Posterior vena cava (tissue), 2 donors: ENCODE measurements at regions not wholly inside any gene's neighbourhood (a gene's known extent, or its start where the extent isn't known, plus 50 kb on each side); places are given as distances from the start of the nearest gene placed in this dataset.

Experiments used
- DNase-seq: peaks from one replicate; pipeline ENCODE4 v3.0.0-alpha.2; 2020; ENCODE audit warnings: low spot score
- intact Hi-C, 2 donors: fragments of 100-400 bp; cut with DNase I; formaldehyde crosslinking; loops; one replicate each; pipeline versions ENCODE4 v1.14.1 to v1.14.2; 2022 to 2023
- donor health status: DM: yes; HTN: yes; CAD: no.
- donor health status: DM: yes; HTN: yes; CAD: no.

DNA sequence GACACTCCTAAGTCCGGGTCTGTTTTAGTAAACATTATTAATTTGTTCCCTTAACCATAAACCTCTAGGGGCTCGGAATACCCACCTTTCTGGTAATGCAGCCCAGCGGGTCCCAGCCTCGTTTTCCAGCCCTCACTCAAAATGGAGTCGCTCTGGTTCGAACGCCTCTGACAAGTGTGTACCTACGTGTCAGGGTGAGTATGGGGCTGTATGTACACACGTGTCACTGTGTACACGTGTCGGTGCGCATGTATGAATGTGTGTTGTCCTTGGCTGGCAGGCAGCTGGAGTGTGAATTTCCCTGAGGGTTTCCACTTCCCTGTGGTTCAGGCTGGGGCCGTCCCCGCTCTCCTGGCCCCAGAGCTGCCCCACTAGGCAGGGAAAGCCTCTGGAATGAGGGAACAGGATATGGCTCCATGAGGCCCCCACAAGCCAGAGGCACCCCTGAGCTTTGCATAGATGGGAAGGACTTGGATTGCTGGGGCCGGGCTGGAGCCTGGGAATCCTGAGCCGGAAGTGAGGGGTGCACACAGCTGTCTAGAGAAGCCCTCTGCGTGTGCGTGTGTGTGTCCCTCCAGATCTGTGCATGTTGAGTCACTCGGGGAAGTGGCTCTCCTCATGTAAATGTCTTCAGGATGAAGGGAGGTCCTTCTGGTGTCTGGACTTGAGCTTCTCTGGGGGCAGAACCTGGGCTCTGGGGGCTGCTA lies 160.8 kb upstream of the IER5L start:
- no peak for DNase-seq
- intact Hi-C loops = loop anchor here (5.0 to 10.0 kb wide), 4 partner anchors 153 to 276 kb away; partner anchors contain the start of gene IER5L (in 1 of the 2)

GRCh38 chr9:129337336-129338140 lies 159.5 kb upstream of the IER5L start:
- no peak for DNase-seq
- intact Hi-C loops = loop anchor here (5.0 to 10.0 kb wide), 4 partner anchors 155 to 277 kb away; partner anchors contain the start of gene IER5L (in 1 of the 2)

DNA sequence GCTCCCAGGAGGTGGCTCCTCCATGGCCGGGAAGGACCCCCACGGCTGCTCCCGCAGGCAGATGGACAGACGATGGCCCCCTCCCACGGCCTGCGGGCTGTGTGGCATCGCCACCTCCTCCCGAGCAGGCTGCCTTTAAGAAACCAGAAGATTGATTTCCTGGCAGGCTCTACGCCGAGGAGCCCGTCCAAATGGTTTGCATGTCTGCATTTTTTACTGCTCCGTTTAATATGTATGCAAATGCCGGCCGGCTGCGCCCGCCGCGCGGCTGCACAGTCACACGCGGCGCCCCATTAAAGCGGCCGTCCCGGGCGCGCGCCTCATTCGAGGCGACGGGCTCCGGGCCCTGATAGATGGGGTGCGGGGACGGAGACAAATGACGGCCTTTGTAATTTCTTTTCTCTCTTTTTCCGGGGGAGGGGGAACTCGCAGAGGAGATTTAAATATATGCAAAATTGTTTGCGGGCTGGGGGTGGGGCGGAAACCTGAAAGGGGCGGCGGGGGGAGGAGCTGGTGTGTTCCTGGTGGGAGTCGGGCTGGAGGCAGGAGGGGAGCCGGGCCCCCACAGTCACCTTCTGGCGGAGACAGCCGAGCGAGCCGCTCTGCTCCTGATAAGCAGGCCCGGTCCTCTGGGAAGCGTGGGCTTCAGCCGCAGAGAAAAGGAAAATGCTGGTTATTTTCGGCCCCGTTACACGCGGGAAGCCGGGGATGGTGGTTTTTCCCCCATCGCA lies 158.7 kb upstream of the IER5L start:
- intact Hi-C loops = loop anchor here (5.0 to 10.0 kb wide), 4 partner anchors 156 to 278 kb away; partner anchors contain the start of gene IER5L (in 1 of the 2)

GRCh38 chr9:129336130-129336528 lies 158.1 kb upstream of the IER5L start:
- intact Hi-C loops = loop anchor here (5.0 to 10.0 kb wide), 4 partner anchors 156 to 279 kb away; partner anchors contain the start of gene IER5L (in 1 of the 2)
- no peak for DNase-seq

More for the DNA sequence above, 158.7 kb upstream of the IER5L start:
- DNase-seq = peak; percentile 87

DNA sequence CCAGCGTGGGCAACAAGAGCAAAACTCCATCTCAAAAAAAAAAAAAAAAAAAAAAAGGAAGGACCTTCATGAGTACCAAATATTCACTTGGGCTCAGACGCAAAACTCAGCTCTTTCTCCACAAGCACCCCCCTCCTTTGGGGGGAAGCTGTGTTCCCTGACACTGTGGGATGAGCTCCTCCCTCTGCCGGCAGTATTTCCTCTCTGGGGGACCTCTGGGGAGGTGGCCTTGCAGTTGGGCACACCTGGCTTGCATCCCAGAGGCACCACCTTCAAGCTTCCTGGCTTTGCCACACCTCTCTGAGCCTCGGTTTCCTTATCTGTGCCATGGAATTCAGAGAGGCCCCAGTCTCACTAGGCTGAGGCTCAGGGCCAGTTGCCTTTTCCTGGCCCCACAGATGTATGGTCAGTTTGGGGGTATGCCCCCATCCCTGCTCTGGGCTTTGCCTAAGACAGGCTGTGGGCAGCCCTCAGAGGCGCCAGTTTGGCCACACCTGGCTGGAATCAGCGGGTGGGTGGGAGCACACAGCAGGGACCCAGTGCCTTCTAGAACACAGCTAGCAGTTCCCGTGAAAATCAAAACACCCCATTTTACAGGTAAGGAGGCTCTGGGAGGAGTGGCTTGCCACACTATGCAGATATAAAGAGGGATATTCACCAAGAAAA lies 157.5 kb upstream of the IER5L start:
- intact Hi-C loops = loop anchor here (5.0 to 10.0 kb wide), 4 partner anchors 157 to 279 kb away; partner anchors contain the start of gene IER5L (in 1 of the 2)
- DNase-seq = no peak

GRCh38 chr9:129334105-129334935 lies 156.3 kb upstream of the IER5L start:
- intact Hi-C loops = loop anchor here (10.0 kb wide), 2 partner anchors 270 to 280 kb away; no protein-coding TSS in a partner anchor
- DNase-seq = peak; percentile 98

DNA sequence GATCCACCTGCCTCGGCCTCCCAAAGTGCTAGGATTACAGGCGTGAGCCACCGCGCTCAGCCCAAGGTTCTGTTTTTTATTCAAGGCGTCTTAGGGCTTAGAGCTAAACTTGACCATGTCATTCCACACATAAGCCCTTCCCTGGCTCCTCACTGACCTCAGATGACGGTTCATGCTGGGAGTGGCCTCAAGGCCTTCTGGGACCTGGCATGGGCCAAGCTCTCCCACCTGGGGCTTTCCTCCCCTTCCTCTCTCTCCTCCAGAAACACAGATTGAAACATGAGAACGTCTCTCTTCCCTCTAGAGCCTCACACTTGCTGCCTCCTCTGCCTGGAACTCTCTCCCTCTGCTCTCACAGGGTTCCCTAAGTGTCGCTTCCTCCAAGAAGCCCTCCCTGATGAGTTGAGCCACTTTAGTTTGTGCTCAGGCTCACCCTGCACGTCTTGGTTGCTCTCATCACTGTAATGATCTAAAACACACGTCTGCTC lies 155.6 kb upstream of the IER5L start:
- intact Hi-C loops = loop anchor here (10.0 kb wide), 2 partner anchors 271 to 281 kb away; no protein-coding TSS in a partner anchor
- no peak for DNase-seq

GRCh38 chr9:129332581-129332980 lies 154.5 kb upstream of the IER5L start:
- intact Hi-C loops = loop anchor here (10.0 kb wide), 2 partner anchors 272 to 282 kb away; no protein-coding TSS in a partner anchor
- no peak for DNase-seq

DNA sequence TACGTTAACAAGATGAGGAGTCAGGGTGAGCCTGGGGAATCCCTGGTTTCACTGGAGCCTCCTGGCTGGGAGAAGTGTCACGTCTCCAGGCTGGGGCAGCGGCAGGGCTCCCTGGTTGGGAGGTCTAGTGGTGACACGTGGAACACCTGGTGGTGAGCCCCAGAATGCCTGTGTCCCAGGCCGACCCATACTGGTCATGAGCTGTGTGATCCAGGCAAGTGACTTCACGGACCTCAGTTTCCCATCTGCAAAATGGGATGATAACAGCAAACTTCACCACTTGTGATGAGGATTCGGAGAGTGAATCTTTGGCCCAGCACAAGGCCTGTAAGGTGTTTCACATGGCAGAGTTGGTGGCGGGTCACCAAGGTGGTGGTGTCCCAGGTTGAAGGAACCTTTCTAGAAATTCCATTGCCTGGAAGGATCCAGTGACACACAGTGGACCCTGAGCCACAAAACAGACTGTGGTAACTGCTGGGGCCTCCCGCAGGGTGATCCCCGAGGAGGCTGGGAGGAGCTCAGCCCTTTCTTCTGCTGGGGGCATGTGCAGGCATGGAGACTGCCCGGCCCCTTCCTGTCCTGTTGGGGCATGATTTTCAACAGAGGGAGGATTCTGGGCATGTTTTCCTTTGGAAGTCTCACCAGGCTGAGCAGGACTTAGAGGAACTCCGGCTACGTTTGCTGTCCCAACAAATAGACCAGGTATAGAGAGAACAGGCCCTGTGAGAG lies 153.9 kb upstream of the IER5L start:
- intact Hi-C loops = loop anchor here (10.0 kb wide), 2 partner anchors 273 to 283 kb away; no protein-coding TSS in a partner anchor
- DNase-seq = no peak

DNA sequence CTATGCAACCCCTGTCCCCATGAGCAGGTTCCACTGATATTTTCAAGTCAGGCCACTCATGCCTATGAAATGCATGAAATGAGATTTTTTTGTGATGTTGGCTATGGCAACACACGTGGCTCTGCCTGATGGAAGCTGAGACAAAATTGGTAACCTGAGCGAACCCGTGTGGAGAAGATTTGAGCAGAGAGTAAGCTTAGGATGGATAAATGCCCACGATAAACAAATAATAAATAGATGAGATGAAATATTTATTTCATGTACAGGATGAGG lies 153.4 kb upstream of the IER5L start:
- intact Hi-C loops = loop anchor here (10.0 kb wide), 2 partner anchors 273 to 283 kb away; no protein-coding TSS in a partner anchor

GRCh38 chr9:129330711-129331492 lies 152.8 kb upstream of the IER5L start:
- intact Hi-C loops = loop anchor here (10.0 kb wide), 2 partner anchors 274 to 284 kb away; no protein-coding TSS in a partner anchor

More for the DNA sequence above, 153.4 kb upstream of the IER5L start:
- DNase-seq = no peak

GRCh38 chr9:129328355-129329042 lies 150.4 kb upstream of the IER5L start:
- no peak for DNase-seq
- intact Hi-C loops = loop anchor here in 1 of 2 donors (5.0 to 10.0 kb wide), 2 partner anchors 146 to 164 kb away; no protein-coding TSS in a partner anchor

More at GRCh38 chr9:129330711-129331492, 152.8 kb upstream of the IER5L start:
- DNase-seq = no peak

GRCh38 chr9:129327552-129328328 lies 149.7 kb upstream of the IER5L start:
- intact Hi-C loops = loop anchor here in 1 of 2 donors (5.0 to 10.0 kb wide), 2 partner anchors 147 to 165 kb away; no protein-coding TSS in a partner anchor
- DNase-seq = no peak
